Endodermal cell (in vitro differentiated cells): ENCODE measurements at regions not wholly inside any gene's neighbourhood (a gene's known extent, or its start where the extent isn't known, plus 50 kb on each side); places are given as distances from the start of the nearest gene placed in this dataset.
"Not testable (repeated sequence)": the region's sequence is repeated elsewhere in the genome, so short reads cannot be mapped to it uniquely, and the experiment has no call there.

ENCODE experiments used
- DNase-seq: peaks from one replicate; pipeline ENCODE4 v3.0.0-alpha.2; 2017
- H3K27ac ChIP-seq: 2 replicates; pipeline ENCODE4 v1.5.1; 2013; ENCODE audit warnings: mild to moderate bottlenecking, low read depth, low read length, moderate library complexity
- H3K27me3 ChIP-seq: 2 replicates; pipeline ENCODE4 v1.6.1; 2013; ENCODE audit warnings: mild to moderate bottlenecking, low read length, moderate library complexity; ENCODE audit not compliant: insufficient read depth, control insufficient read depth, poor library complexity, severe bottlenecking
- H3K36me3 ChIP-seq: 2 replicates; pipeline ENCODE4 v1.7.0; 2013; ENCODE audit warnings: mild to moderate bottlenecking, low read length, moderate library complexity; ENCODE audit not compliant: control insufficient read depth, insufficient read depth
- H3K4me1 ChIP-seq: one replicate; pipeline ENCODE4 v1.7.0; 2013; ENCODE audit warnings: low read length; ENCODE audit not compliant: control insufficient read depth, insufficient read depth
- H3K4me3 ChIP-seq: 2 replicates; pipeline ENCODE4 v1.5.1; 2013; ENCODE audit warnings: mild to moderate bottlenecking, low read length, moderate library complexity
- H3K9ac ChIP-seq: 2 replicates; pipeline ENCODE4 v1.6.1; 2013; ENCODE audit warnings: mild to moderate bottlenecking, low read length, moderate library complexity; ENCODE audit not compliant: poor library complexity, severe bottlenecking; ENCODE audit errors: extremely low read depth
- H3K9me3 ChIP-seq: 2 replicates; pipeline ENCODE4 v1.6.1; 2013; ENCODE audit warnings: mild to moderate bottlenecking, low read length, moderate library complexity; ENCODE audit not compliant: control insufficient read depth
- H3K27ac Mint-ChIP-seq: 2 replicates; pipeline ENCODE4 v1.8.0; 2020; ENCODE audit warnings: mixed read lengths
- H3K27me3 Mint-ChIP-seq: 2 replicates; pipeline ENCODE4 v1.8.0; 2021; ENCODE audit warnings: mild to moderate bottlenecking, mixed read lengths; ENCODE audit not compliant: insufficient read depth
- H3K36me3 Mint-ChIP-seq: 2 replicates; pipeline ENCODE4 v1.8.0; 2020; ENCODE audit warnings: low read depth, mixed read lengths
- H3K4me1 Mint-ChIP-seq: 2 replicates; pipeline ENCODE4 v1.8.0; 2020; ENCODE audit warnings: mixed read lengths
- H3K4me3 Mint-ChIP-seq: 2 replicates; pipeline ENCODE4 v1.8.0; 2020; ENCODE audit warnings: mild to moderate bottlenecking, moderate library complexity, mixed read lengths
- H3K9me3 Mint-ChIP-seq: 2 replicates; pipeline ENCODE4 v1.8.0; 2020; ENCODE audit warnings: mild to moderate bottlenecking, mixed read lengths
- CTCF ChIP-seq: fragments of 200-600 bp; sonication (generic); conservative IDR thresholded peaks from 2 replicates; pipeline ENCODE4 v1.5.0; 2021; ENCODE audit warnings: antibody characterized with exemption, mild to moderate bottlenecking
- WGBS, 2 experiments: methylation state at CpG; one replicate each; pipeline versions ENCODE4 v1.1.5 to v1.1.7; 2013; ENCODE audit warnings: missing lambda C conversion rate in 2 of 2, mixed read lengths in 1 of 2; ENCODE audit not compliant: insufficient coverage in 1 of 2, insufficient read length in 1 of 2; 5-methylcytosine and 5-hydroxymethylcytosine counted together

GRCh38 chr14:105660816-105661531 lies 134.6 kb downstream of the TMEM121 start:
- Mint-ChIP-seq H3K36me3 (peaks cover 10% of the 10 kb centered on the region), H3K27me3 (no peaks in the 10 kb centered on the region), H3K4me3 (no peak overlapping the region), H3K4me1 (no peaks in the 10 kb centered on the region), H3K27ac (no peak overlapping the region), H3K9me3 (peaks cover 70% of the 10 kb centered on the region)
- peak overlapping the region; percentile 27 for H3K4me3 ChIP-seq
- 85 to 88% methylated on average over 2 to 8 of the region's 11 CpGs for WGBS, 2 experiments
- no peaks in the 10 kb centered on the region for H3K27me3 ChIP-seq
- no peak overlapping the region for H3K9ac ChIP-seq
- no peak overlapping the region for H3K27ac ChIP-seq
- no peak for DNase-seq
- peaks cover 33% of the 10 kb centered on the region for H3K9me3 ChIP-seq
- TF ChIP-seq CTCF, result no peak
- no peaks in the 10 kb centered on the region for H3K4me1 ChIP-seq
- no peaks in the 10 kb centered on the region for H3K36me3 ChIP-seq

GRCh38 chr14:105662043-105662442 lies 135.7 kb downstream of the TMEM121 start:
- not testable (repeated sequence) for H3K4me1 Mint-ChIP-seq, H3K27ac ChIP-seq, DNase-seq, H3K36me3 ChIP-seq, H3K27me3 ChIP-seq, H3K27ac Mint-ChIP-seq, H3K4me1 ChIP-seq, H3K4me3 ChIP-seq, H3K4me3 Mint-ChIP-seq, H3K27me3 Mint-ChIP-seq, H3K9ac ChIP-seq
- Mint-ChIP-seq H3K36me3 (peaks cover 10% of the 10 kb centered on the region), H3K9me3 (peaks cover 70% of the 10 kb centered on the region)
- 81 to 89% methylated on average over 9 to 10 of the region's 11 CpGs for WGBS, 2 experiments
- H3K9me3 ChIP-seq, result peaks cover 33% of the 10 kb centered on the region

- H3K9ac ChIP-seq, H3K27ac ChIP-seq, H3K27ac Mint-ChIP-seq, DNase-seq, H3K4me1 Mint-ChIP-seq, H3K27me3 ChIP-seq, H3K4me3 Mint-ChIP-seq, H3K4me1 ChIP-seq, H3K4me3 ChIP-seq, H3K36me3 ChIP-seq, H3K27me3 Mint-ChIP-seq: not testable (repeated sequence)
- Mint-ChIP-seq H3K9me3 (peaks cover 70% of the 10 kb centered on the region), H3K36me3 (peaks cover 10% of the 10 kb centered on the region)
- 90% methylated on average over 5 of the region's 12 CpGs; no CpG with 5 or more reads in 1 of the 2 experiments for WGBS, 2 experiments
- peaks cover 33% of the 10 kb centered on the region for H3K9me3 ChIP-seq
Observed at GRCh38 chr14:105662592-105662991, 136.2 kb downstream of the TMEM121 start.

DNA sequence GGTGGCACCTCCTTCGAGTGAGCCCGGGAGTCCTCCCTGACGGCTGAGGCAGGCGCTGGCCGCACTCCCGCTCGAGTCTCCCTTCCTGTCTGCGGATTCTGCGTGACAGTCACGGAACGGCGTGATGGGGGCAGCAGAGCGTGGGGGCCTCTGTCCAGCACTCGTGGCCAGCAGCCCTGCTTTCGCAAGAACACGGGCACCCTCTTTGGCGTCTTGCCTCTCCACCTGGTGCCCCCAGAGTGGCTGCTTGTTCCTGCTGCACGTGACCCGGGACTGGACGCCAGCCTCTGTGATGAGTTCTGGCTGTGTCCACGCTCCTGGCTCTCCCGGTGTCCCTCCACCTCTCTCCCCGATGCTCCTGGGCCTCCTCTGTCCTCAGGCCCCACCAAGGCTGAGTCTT lies 136.9 kb downstream of the TMEM121 start:
- H3K4me1 Mint-ChIP-seq, H3K4me3 Mint-ChIP-seq, H3K9ac ChIP-seq, H3K27ac Mint-ChIP-seq, DNase-seq, H3K4me3 ChIP-seq, H3K27me3 ChIP-seq, H3K27me3 Mint-ChIP-seq, H3K27ac ChIP-seq, H3K4me1 ChIP-seq, H3K36me3 ChIP-seq: not testable (repeated sequence)
- Mint-ChIP-seq H3K9me3 (peaks cover 68% of the 10 kb centered on the region), H3K36me3 (peaks cover 10% of the 10 kb centered on the region)
- H3K9me3 ChIP-seq, result peaks cover 27% of the 10 kb centered on the region
- 83% methylated on average over 12 of the region's 23 CpGs; no CpG with 5 or more reads in 1 of the 2 experiments for WGBS, 2 experiments

GRCh38 chr14:105663818-105664596 lies 137.6 kb downstream of the TMEM121 start:
- not testable (repeated sequence) for H3K36me3 ChIP-seq, H3K4me3 ChIP-seq, DNase-seq, H3K27me3 ChIP-seq, H3K9ac ChIP-seq, H3K27ac Mint-ChIP-seq, H3K27me3 Mint-ChIP-seq, H3K4me3 Mint-ChIP-seq, H3K27ac ChIP-seq, H3K4me1 ChIP-seq, H3K4me1 Mint-ChIP-seq
- peaks cover 20% of the 10 kb centered on the region for H3K9me3 ChIP-seq
- H3K36me3 Mint-ChIP-seq, result peaks cover 10% of the 10 kb centered on the region
- peaks cover 68% of the 10 kb centered on the region for H3K9me3 Mint-ChIP-seq
- 64 to 79% methylated on average over 5 to 24 of the region's 27 CpGs for WGBS, 2 experiments
